K562 (cell line): ENCODE measurements at regions not wholly inside any gene's neighbourhood (a gene's known extent, or its start where the extent isn't known, plus 50 kb on each side); places are given as distances from the start of the nearest gene placed in this dataset.

Source experiments
- EP300 ChIP-seq: IDR thresholded peaks from 2 replicates; pipeline ENCODE4 v1.6.1; 2012; ENCODE audit warnings: low read length, improper control_type of control experiment
- POLR2A ChIP-seq: fragments of 450-650 bp; conservative IDR thresholded peaks from 2 replicates; pipeline ENCODE4 v1.6.1; 2016
- POLR2AphosphoS2 ChIP-seq: IDR thresholded peaks from 2 replicates; pipeline ENCODE4 v1.6.1; 2012; ENCODE audit warnings: low read length, improper control_type of control experiment
- PTBP1 ChIP-seq: fragments of 200-400 bp; formaldehyde crosslinking; IDR thresholded peaks from 2 replicates; pipeline ENCODE4 v1.6.1; 2017; ENCODE audit warnings: low read depth, low read length
- SETDB1 ChIP-seq: IDR thresholded peaks from one replicate; pipeline ENCODE4 v1.6.1; 2012; ENCODE audit warnings: low read length, control low read depth, inconsistent platforms
- TCF15 ChIP-seq: fragments of 250-450 bp; sonication (Bioruptor Pico); IDR thresholded peaks from 2 replicates; pipeline ENCODE4 v1.8.0; 2022; ENCODE audit warnings: moderate library complexity, mild to moderate bottlenecking, inconsistent platforms
- ZBED1 ChIP-seq: IDR thresholded peaks from 2 replicates; pipeline ENCODE4 v1.6.1; 2014

- no peak for TF ChIP-seq POLR2A
- TF ChIP-seq ZBED1: no peak
- TF ChIP-seq POLR2AphosphoS2: no peak
- TF ChIP-seq SETDB1: no peak
- no peak for TF ChIP-seq TCF15 (CRISPR knock-in tag)
- TF ChIP-seq EP300: no peak
- no peak for TF ChIP-seq PTBP1
These were observed 514.5 kb downstream of the IRS2 start for GRCh38 chr13:109271555-109272541.
